HepG2 (cell line): ENCODE measurements at regions not wholly inside any gene's neighbourhood (a gene's known extent, or its start where the extent isn't known, plus 50 kb on each side); places are given as distances from the start of the nearest gene placed in this dataset.

Source experiments
- JUNB ChIP-seq: sonication (generic); formaldehyde crosslinking; IDR thresholded peaks from 2 replicates; pipeline ENCODE4 v1.8.0; 2022; ENCODE audit warnings: missing genetic modification reagents, mild to moderate bottlenecking, borderline replicate concordance
- NCOR1 ChIP-seq: fragments of 200-600 bp; sonication (generic); IDR thresholded peaks from 2 replicates; pipeline ENCODE4 v1.7.0; 2017; ENCODE audit warnings: antibody characterized with exemption, low read length, borderline replicate concordance
- NR1H2 ChIP-seq: sonication (generic); formaldehyde crosslinking; IDR thresholded peaks from 2 replicates; pipeline ENCODE4 v1.8.1; 2022; ENCODE audit warnings: low read depth, missing genetic modification reagents, borderline replicate concordance
- POLR2AphosphoS5 ChIP-seq: IDR thresholded peaks from 2 replicates; pipeline ENCODE4 v1.6.1; 2012; ENCODE audit warnings: low read depth, low read length
- TAF1 ChIP-seq: sonication (generic); formaldehyde crosslinking; IDR thresholded peaks from 2 replicates; pipeline ENCODE4 v1.4.0; 2020; ENCODE audit warnings: missing genetic modification reagents
- ZBTB7A ChIP-seq: sonication (generic); formaldehyde crosslinking; IDR thresholded peaks from 2 replicates; pipeline ENCODE4 v1.8.0; 2022; ENCODE audit warnings: mild to moderate bottlenecking, missing genetic modification reagents
- ZGPAT ChIP-seq: IDR thresholded peaks from 2 replicates; pipeline ENCODE4 v1.6.1; 2016; ENCODE audit warnings: mild to moderate bottlenecking
- ZNF337 ChIP-seq: sonication (generic); formaldehyde crosslinking; IDR thresholded peaks from 2 replicates; pipeline ENCODE4 v1.5.1; 2020; ENCODE audit warnings: missing genetic modification reagents, low read depth, mild to moderate bottlenecking, borderline replicate concordance
- ZNF775 ChIP-seq: sonication (generic); formaldehyde crosslinking; IDR thresholded peaks from 2 replicates; pipeline ENCODE4 v1.4.0; 2020; ENCODE audit warnings: missing genetic modification reagents, mild to moderate bottlenecking, moderate library complexity, borderline replicate concordance
- TF ChIP-seq, protein P1 (sequence below): sonication (generic); formaldehyde crosslinking; IDR thresholded peaks from 2 replicates; pipeline ENCODE4 v1.5.0; 2020; ENCODE audit warnings: mild to moderate bottlenecking, missing genetic modification reagents, moderate library complexity
- TF ChIP-seq, protein P2 (sequence below): IDR thresholded peaks from 2 replicates; pipeline ENCODE4 v1.6.1; 2012; ENCODE audit warnings: inconsistent platforms

DNA sequence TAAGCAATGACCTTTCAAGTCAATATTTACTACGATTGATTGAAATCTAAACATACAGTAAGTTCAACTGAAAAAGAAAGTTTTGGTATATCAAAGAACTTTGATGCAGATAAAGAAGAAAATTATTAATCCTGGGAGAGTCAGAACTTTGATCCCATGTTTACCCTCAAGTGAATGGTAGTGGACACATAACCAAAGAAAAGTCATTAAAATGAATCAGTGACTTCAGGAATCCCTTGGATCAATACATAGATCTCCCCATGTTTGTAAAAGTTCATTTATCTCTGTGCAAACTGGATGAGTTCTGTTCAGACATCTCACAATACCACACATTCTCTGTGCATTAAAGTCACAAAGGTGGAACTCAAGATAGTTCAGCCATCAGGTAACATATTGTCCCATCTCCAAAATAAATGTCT lies 75.5 kb upstream of the RELN start:
- TF ChIP-seq JUNB (CRISPR knock-in tag), result peak; percentile 87
- peak; percentile 19; the same call in 1 of the 2 replicates for TF ChIP-seq ZNF775 (CRISPR knock-in tag)
- peak; percentile 98 for TF ChIP-seq ZGPAT (CRISPR knock-in tag)
- TF ChIP-seq, protein P1, sequence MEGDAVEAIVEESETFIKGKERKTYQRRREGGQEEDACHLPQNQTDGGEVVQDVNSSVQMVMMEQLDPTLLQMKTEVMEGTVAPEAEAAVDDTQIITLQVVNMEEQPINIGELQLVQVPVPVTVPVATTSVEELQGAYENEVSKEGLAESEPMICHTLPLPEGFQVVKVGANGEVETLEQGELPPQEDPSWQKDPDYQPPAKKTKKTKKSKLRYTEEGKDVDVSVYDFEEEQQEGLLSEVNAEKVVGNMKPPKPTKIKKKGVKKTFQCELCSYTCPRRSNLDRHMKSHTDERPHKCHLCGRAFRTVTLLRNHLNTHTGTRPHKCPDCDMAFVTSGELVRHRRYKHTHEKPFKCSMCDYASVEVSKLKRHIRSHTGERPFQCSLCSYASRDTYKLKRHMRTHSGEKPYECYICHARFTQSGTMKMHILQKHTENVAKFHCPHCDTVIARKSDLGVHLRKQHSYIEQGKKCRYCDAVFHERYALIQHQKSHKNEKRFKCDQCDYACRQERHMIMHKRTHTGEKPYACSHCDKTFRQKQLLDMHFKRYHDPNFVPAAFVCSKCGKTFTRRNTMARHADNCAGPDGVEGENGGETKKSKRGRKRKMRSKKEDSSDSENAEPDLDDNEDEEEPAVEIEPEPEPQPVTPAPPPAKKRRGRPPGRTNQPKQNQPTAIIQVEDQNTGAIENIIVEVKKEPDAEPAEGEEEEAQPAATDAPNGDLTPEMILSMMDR (CRISPR knock-in tag), result no peak
- TF ChIP-seq, protein P2, sequence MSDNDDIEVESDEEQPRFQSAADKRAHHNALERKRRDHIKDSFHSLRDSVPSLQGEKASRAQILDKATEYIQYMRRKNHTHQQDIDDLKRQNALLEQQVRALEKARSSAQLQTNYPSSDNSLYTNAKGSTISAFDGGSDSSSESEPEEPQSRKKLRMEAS, result peak; percentile 47; the same call in 1 of the 2 replicates
- TF ChIP-seq TAF1 (CRISPR knock-in tag), result no peak
- no peak for TF ChIP-seq POLR2AphosphoS5
- TF ChIP-seq ZBTB7A, result no peak
- TF ChIP-seq ZNF337, result no peak
- TF ChIP-seq NCOR1, result peak; percentile 86; the same call in 1 of the 2 replicates
- TF ChIP-seq NR1H2 (CRISPR knock-in tag), result no peak
